Choroid plexus epithelial cell (primary cell): ENCODE measurements at regions not wholly inside any gene's neighbourhood (a gene's known extent, or its start where the extent isn't known, plus 50 kb on each side); places are given as distances from the start of the nearest gene placed in this dataset.

ENCODE experiments used
- DNase-seq: peaks from one replicate; pipeline ENCODE4 v3.0.0-alpha.2; 2010; ENCODE audit warnings: low read depth
- H3K4me3 ChIP-seq: 2 replicates; pipeline ENCODE4 v1.5.1; 2011; ENCODE audit warnings: low read depth, mild to moderate bottlenecking, control low read depth, low read length, moderate library complexity
- TF ChIP-seq, protein P1 (sequence below): conservative IDR thresholded peaks from 2 replicates; pipeline ENCODE4 v1.5.1; 2011; ENCODE audit warnings: low read depth, mild to moderate bottlenecking, control low read depth, inconsistent platforms, low read length, moderate library complexity

- TF ChIP-seq, protein P1, sequence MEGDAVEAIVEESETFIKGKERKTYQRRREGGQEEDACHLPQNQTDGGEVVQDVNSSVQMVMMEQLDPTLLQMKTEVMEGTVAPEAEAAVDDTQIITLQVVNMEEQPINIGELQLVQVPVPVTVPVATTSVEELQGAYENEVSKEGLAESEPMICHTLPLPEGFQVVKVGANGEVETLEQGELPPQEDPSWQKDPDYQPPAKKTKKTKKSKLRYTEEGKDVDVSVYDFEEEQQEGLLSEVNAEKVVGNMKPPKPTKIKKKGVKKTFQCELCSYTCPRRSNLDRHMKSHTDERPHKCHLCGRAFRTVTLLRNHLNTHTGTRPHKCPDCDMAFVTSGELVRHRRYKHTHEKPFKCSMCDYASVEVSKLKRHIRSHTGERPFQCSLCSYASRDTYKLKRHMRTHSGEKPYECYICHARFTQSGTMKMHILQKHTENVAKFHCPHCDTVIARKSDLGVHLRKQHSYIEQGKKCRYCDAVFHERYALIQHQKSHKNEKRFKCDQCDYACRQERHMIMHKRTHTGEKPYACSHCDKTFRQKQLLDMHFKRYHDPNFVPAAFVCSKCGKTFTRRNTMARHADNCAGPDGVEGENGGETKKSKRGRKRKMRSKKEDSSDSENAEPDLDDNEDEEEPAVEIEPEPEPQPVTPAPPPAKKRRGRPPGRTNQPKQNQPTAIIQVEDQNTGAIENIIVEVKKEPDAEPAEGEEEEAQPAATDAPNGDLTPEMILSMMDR: no peak
- no peak overlapping the region for H3K4me3 ChIP-seq
- no peak for DNase-seq
These were observed 112.5 kb upstream of the STMND1 start for GRCh38 chr6:16989382-16989781.

- H3K4me3 ChIP-seq: no peak overlapping the region
- DNase-seq: no peak
- TF ChIP-seq, protein P1: no peak
These were observed 113.9 kb upstream of the STMND1 start for GRCh38 chr6:16987996-16988395.

- peak; percentile 31 for DNase-seq
- TF ChIP-seq, protein P1: no peak
- H3K4me3 ChIP-seq: no peak overlapping the region
These were observed 116.2 kb upstream of the STMND1 start for GRCh38 chr6:16985513-16986284.

GRCh38 chr6:16982807-16983206, 119.0 kb upstream of the STMND1 start:
- H3K4me3 ChIP-seq: no peak overlapping the region
- TF ChIP-seq, protein P1: no peak
- DNase-seq: peak; percentile 90

DNA sequence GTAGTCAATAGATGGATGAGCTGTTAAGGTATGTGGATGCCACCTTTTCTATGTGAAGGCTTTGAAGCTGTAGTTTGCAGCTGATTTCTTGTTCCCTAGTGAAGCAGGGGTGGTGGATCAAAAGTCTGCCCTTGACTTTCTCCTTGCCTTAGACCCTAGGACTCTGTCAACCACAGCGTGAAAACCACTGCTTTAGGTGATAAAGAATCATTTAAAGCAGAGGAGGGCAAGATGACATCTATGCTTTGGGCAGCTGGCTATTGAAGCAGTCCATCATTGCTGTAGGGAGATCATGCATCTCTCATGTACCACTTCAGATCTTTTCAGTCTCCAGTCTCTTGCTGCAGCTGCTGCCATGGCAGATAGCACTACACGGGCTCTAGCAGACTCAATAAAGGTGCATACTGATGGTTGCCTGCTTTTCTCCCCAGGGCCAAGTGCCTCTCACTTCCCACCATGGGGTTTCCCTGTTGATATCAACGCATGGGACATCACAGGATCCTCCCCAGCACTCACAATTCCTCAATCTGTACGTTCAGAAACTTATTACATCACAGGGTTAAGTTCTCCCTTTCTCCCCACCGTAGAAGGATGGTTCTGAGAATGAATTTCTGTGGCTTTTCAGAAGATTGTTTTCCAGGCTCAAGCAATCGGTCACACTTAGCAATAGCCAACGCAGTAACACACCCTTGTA, 122.0 kb upstream of the STMND1 start:
- TF ChIP-seq, protein P1: no peak
- DNase-seq: no peak
- H3K4me3 ChIP-seq: no peak overlapping the region

GRCh38 chr6:16978686-16979085, 123.2 kb upstream of the STMND1 start:
- DNase-seq: no peak
- TF ChIP-seq, protein P1: no peak
- no peak overlapping the region for H3K4me3 ChIP-seq
